Heart left ventricle (tissue), 13 donors: ENCODE measurements at regions not wholly inside any gene's neighbourhood (a gene's known extent, or its start where the extent isn't known, plus 50 kb on each side); places are given as distances from the start of the nearest gene placed in this dataset.

Experiments used
- CTCF ChIP-seq, 12 donors: fragments of 200-600 bp; sonication (generic) in 4 of 12; IDR thresholded peaks; one replicate each; pipeline versions ENCODE4 v1.5.0 to v1.8.0; 2018 to 2022; ENCODE audit warnings: antibody characterized with exemption in 12 of 12, mild to moderate bottlenecking in 5 of 12
- POLR2A ChIP-seq, 2 donors: fragments of 450-650 bp; IDR thresholded peaks; one replicate each; pipeline ENCODE4 v1.6.1; 2017; ENCODE audit warnings: antibody characterized with exemption in 2 of 2, mild to moderate bottlenecking in 2 of 2, moderate library complexity in 2 of 2
- donor health status: ischemic (EF 13 %, LVEDD 7.1; RV severe dilation, severe dysfunction).
- donor health status: DM: no; HTN: yes; CAD: no.
- donor health status: DM: no; HTN: no; CAD: no.
- donor health status: ischemic (EF 25% LVEDD 6.9; RV normal size, moderate dysfunction).
- donor health status: ischemic (EF 25% LVEDD 5.7; RV mildly dilated, moderate dysfunction).
- donor health status: ischemic (EF 35%, LVEDD 5.7; RV mildly dilated, moderate dysfunction).
- donor health status: nonischemic (EF 11% LVEDD 7.7; RV severe dilation, severe dysfunction).
- donor health status: DM: yes; HTN: yes; CAD: no.
- donor health status: PGD.
- donor health status: ischemic (EF 29% LVEDD 5.4; RV normal size, mild dysfunction).
- donor health status: nonischemic (EF 23%, LVEDD 6.1; RV moderate dilation, normal function).

- TF ChIP-seq CTCF (IDR thresholded peaks at IDR 0.05): no peak
- TF ChIP-seq POLR2A (IDR thresholded peaks at IDR 0.05): no peak
Measured at GRCh38 chr5:43855452-43855851, 252.5 kb downstream of the NNT start.
